NCI-H748 treated with DMSO at 0.1 percent for 48 hours (cell line): ENCODE measurements at regions not wholly inside any gene's neighbourhood (a gene's known extent, or its start where the extent isn't known, plus 50 kb on each side); places are given as distances from the start of the nearest gene placed in this dataset.
"Not testable (repeated sequence)": the region's sequence is repeated elsewhere in the genome, so short reads cannot be mapped to it uniquely, and the experiment has no call there.

ENCODE experiments used
- DNase-seq: peaks from one replicate; lab custom pipeline; 2025; lab: John Stamatoyannopoulos, UW

- DNase-seq = no peak
Observed at GRCh38 chr5:166073901-166074581, 2217.4 kb upstream of the WWC1 start.

GRCh38 chr5:166074582-166075481, 2216.6 kb upstream of the WWC1 start:
- DNase-seq = no peak

GRCh38 chr5:166083183-166083959, 2208.1 kb upstream of the WWC1 start:
- no peak for DNase-seq

- DNase-seq = no peak
Observed at GRCh38 chr5:166086568-166086967, 2204.9 kb upstream of the WWC1 start.

- DNase-seq = no peak
Observed at GRCh38 chr5:166088389-166089039, 2202.9 kb upstream of the WWC1 start.

GRCh38 chr5:166091931-166092330, 2199.5 kb upstream of the WWC1 start:
- DNase-seq = no peak

GRCh38 chr5:166093312-166093711, 2198.1 kb upstream of the WWC1 start:
- no peak for DNase-seq

GRCh38 chr5:166102947-166103346, 2188.5 kb upstream of the WWC1 start:
- no peak for DNase-seq

GRCh38 chr5:166111021-166111420, 2180.4 kb upstream of the WWC1 start:
- DNase-seq = no peak

- DNase-seq = no peak
Observed at GRCh38 chr5:166117072-166118066, 2174.1 kb upstream of the WWC1 start.

- no peak for DNase-seq
Observed at GRCh38 chr5:166119506-166119905, 2171.9 kb upstream of the WWC1 start.

GRCh38 chr5:166123717-166124116, 2167.7 kb upstream of the WWC1 start:
- no peak for DNase-seq

- DNase-seq = no peak
Observed at GRCh38 chr5:166127766-166128570, 2163.5 kb upstream of the WWC1 start.

GRCh38 chr5:166145107-166145506, 2146.3 kb upstream of the WWC1 start:
- DNase-seq = not testable (repeated sequence)

- DNase-seq = no peak
Observed at GRCh38 chr5:166163996-166164610, 2127.3 kb upstream of the WWC1 start.

GRCh38 chr5:166165596-166165995, 2125.8 kb upstream of the WWC1 start:
- peak; percentile 74 for DNase-seq

GRCh38 chr5:166166071-166166470, 2125.4 kb upstream of the WWC1 start:
- peak; percentile 83 for DNase-seq

GRCh38 chr5:166172597-166172996, 2118.8 kb upstream of the WWC1 start:
- no peak for DNase-seq

- DNase-seq = no peak
Observed at GRCh38 chr5:166178411-166179080, 2112.9 kb upstream of the WWC1 start.
